ENCODE measurements at regions not wholly inside any gene's neighbourhood (a gene's known extent, or its start where the extent isn't known, plus 50 kb on each side); places are given as distances from the start of the nearest gene placed in this dataset.
"Not testable (repeated sequence)": the region's sequence is repeated elsewhere in the genome, so short reads cannot be mapped to it uniquely, and the experiment has no call there.

- no peak for DNase-seq
Observed at GRCh38 chr3:198096015-198096414, 136.0 kb downstream of the LMLN start.

- DNase-seq: no peak
Observed at GRCh38 chr3:198097048-198097447, 137.0 kb downstream of the LMLN start.

GRCh38 chr3:198098661-198099081 is 138.7 kb downstream of the LMLN start:
- DNase-seq: not testable (repeated sequence)

GRCh38 chr3:198103070-198103469 is 143.1 kb downstream of the LMLN start:
- DNase-seq: not testable (repeated sequence)

- DNase-seq: no peak
Observed at GRCh38 chr3:198106265-198106664, 146.2 kb downstream of the LMLN start.

GRCh38 chr3:198107840-198108734 is 148.1 kb downstream of the LMLN start:
- DNase-seq: no peak

GRCh38 chr3:198109883-198110282 is 149.9 kb downstream of the LMLN start:
- no peak for DNase-seq

GRCh38 chr3:198112031-198112430 is 152.0 kb downstream of the LMLN start:
- no peak for DNase-seq

GRCh38 chr3:198113206-198114053 is 153.4 kb downstream of the LMLN start:
- no peak for DNase-seq

- not testable (repeated sequence) for DNase-seq
Observed at GRCh38 chr3:198114516-198114915, 154.5 kb downstream of the LMLN start.

- DNase-seq: not testable (repeated sequence)
Observed at GRCh38 chr3:198122184-198122583, 162.2 kb downstream of the LMLN start.

- DNase-seq: not testable (repeated sequence)
Observed at GRCh38 chr3:198137038-198137835, 177.2 kb downstream of the LMLN start.

GRCh38 chr3:198138205-198138604 is 178.2 kb downstream of the LMLN start:
- not testable (repeated sequence) for DNase-seq

- not testable (repeated sequence) for DNase-seq
Observed at GRCh38 chr3:198139037-198139436, 179.0 kb downstream of the LMLN start.

GRCh38 chr3:198139513-198140167 is 179.6 kb downstream of the LMLN start:
- not testable (repeated sequence) for DNase-seq

- not testable (repeated sequence) for DNase-seq
Observed at GRCh38 chr3:198143300-198144137, 183.5 kb downstream of the LMLN start.

GRCh38 chr3:198145231-198145784 is 185.3 kb downstream of the LMLN start:
- DNase-seq: not testable (repeated sequence)

GRCh38 chr3:198146070-198146469 is 186.1 kb downstream of the LMLN start:
- not testable (repeated sequence) for DNase-seq

GRCh38 chr3:198146559-198147164 is 186.6 kb downstream of the LMLN start:
- DNase-seq: not testable (repeated sequence)

- DNase-seq: not testable (repeated sequence)
Observed at GRCh38 chr3:198147213-198147612, 187.2 kb downstream of the LMLN start.
